Vagina (tissue), 2 donors: ENCODE measurements at regions not wholly inside any gene's neighbourhood (a gene's known extent, or its start where the extent isn't known, plus 50 kb on each side); places are given as distances from the start of the nearest gene placed in this dataset.

Experiments
- DNase-seq, 2 donors: peaks; one replicate each; pipeline ENCODE4 v3.0.0-alpha.2; 2017; ENCODE audit errors: extremely low spot score in 2 of 2
- H3K27ac ChIP-seq: fragments of 200-600 bp; sonication (generic); one replicate; pipeline ENCODE4 v1.5.1; 2019
- H3K27me3 ChIP-seq: fragments of 200-600 bp; sonication (generic); one replicate; pipeline ENCODE4 v1.5.1; 2019
- H3K36me3 ChIP-seq, 2 donors: fragments of 200-600 bp; sonication (generic); one replicate each; pipeline ENCODE4 v1.5.1; 2017 to 2019
- H3K4me1 ChIP-seq: fragments of 200-600 bp; sonication (generic); one replicate; pipeline ENCODE4 v1.5.1; 2019
- H3K4me3 ChIP-seq, 2 donors: fragments of 200-600 bp; sonication (generic); 1 replicate in 1 of 2; 2 replicates in 1 of 2; pipeline ENCODE4 v1.5.1; 2016 to 2019
- H3K9me3 ChIP-seq: fragments of 200-600 bp; sonication (generic); one replicate; pipeline ENCODE4 v1.5.1; 2019
- POLR2A ChIP-seq, 2 donors: fragments of 450-650 bp; IDR thresholded peaks; one replicate each; pipeline ENCODE4 v1.6.1; 2017; ENCODE audit warnings: antibody characterized with exemption in 2 of 2, mild to moderate bottlenecking in 2 of 2, moderate library complexity in 2 of 2
- POLR2AphosphoS5 ChIP-seq, 2 donors: sonication (generic); formaldehyde crosslinking; IDR thresholded peaks; one replicate each; pipeline ENCODE4 v1.9.0; 2017; ENCODE audit warnings: antibody characterized with exemption in 2 of 2, mild to moderate bottlenecking in 2 of 2, low read depth in 1 of 2; ENCODE audit not compliant: insufficient read depth in 1 of 2
- intact Hi-C: fragments of 100-400 bp; cut with DNase I; formaldehyde crosslinking; loops from one replicate; pipeline ENCODE4 v1.15.1; 2023
- TF ChIP-seq, protein P1 (sequence below), 3 experiments: fragments of 450-650 bp in 2 of 3; fragments of 200-600 bp in 1 of 3; sonication (generic) in 1 of 3; IDR thresholded peaks; one replicate each; pipeline ENCODE4 v1.5.1; 2017 to 2019; ENCODE audit warnings: antibody characterized with exemption in 3 of 3, mild to moderate bottlenecking in 2 of 3, moderate library complexity in 2 of 3

DNA sequence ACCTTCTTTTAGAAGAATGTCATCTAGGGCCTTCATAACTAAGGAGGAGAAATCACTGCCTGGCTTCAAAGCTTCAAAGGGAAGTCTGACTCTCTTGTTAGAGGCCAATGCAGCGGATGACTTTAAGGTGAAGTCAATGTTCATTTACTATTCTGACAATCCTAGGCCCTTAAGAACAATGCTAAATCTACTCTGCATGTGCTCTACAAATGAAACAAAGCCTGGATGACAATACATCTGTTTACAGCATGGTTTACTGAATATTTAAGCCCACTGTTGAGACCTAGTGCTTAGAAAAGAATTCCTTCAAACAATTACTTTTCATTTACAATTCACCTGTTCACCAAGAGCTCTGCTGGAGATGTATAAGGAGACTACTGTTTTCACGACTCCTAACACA is 160.4 kb upstream of the EPHA3 start:
- Histone ChIP-seq H3K27me3 (no peaks in the 10 kb centered on the region), H3K9me3 (no peaks in the 10 kb centered on the region), H3K4me3 (no peak overlapping the region), H3K27ac (no peak overlapping the region), H3K36me3 (no peaks in the 10 kb centered on the region), H3K4me1 (no peaks in the 10 kb centered on the region)
- no peak for TF ChIP-seq POLR2AphosphoS5 (IDR thresholded peaks at IDR 0.05; ENCODE audit: insufficient read depth in 1 of 2, low read depth in 1 of 2)
- TF ChIP-seq, protein P1, sequence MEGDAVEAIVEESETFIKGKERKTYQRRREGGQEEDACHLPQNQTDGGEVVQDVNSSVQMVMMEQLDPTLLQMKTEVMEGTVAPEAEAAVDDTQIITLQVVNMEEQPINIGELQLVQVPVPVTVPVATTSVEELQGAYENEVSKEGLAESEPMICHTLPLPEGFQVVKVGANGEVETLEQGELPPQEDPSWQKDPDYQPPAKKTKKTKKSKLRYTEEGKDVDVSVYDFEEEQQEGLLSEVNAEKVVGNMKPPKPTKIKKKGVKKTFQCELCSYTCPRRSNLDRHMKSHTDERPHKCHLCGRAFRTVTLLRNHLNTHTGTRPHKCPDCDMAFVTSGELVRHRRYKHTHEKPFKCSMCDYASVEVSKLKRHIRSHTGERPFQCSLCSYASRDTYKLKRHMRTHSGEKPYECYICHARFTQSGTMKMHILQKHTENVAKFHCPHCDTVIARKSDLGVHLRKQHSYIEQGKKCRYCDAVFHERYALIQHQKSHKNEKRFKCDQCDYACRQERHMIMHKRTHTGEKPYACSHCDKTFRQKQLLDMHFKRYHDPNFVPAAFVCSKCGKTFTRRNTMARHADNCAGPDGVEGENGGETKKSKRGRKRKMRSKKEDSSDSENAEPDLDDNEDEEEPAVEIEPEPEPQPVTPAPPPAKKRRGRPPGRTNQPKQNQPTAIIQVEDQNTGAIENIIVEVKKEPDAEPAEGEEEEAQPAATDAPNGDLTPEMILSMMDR (IDR thresholded peaks at IDR 0.05) = no peak
- TF ChIP-seq POLR2A (IDR thresholded peaks at IDR 0.05) = no peak
- no peak for DNase-seq
- intact Hi-C loops = no loop called here

DNA sequence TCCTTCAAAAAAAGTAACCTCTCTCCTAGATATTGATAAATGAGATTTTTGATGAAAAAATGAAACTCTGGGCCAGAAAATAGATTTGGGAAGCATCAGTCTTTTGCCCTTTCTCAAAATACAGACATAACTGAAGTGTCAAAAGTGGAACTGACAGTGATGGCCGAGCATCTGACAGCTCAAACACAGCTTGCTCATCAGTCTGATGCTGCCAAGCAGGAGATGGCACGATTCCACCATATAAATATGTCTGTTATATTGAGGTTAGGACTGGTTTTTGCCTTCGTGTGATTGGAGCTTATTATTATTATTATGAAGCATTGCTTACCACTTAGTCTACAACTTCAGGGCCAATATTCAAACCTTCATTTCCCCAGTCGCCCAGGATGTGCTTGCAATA is 152.6 kb upstream of the EPHA3 start:
- intact Hi-C loops = no loop called here
- H3K27me3 ChIP-seq = no peaks in the 10 kb centered on the region
- H3K4me1 ChIP-seq = no peaks in the 10 kb centered on the region
- DNase-seq = no peak
- no peaks in the 10 kb centered on the region for H3K9me3 ChIP-seq
- no peaks in the 10 kb centered on the region for H3K36me3 ChIP-seq
- no peak overlapping the region for H3K27ac ChIP-seq
- H3K4me3 ChIP-seq = no peak overlapping the region
- TF ChIP-seq, protein P1 (IDR thresholded peaks at IDR 0.05) = no peak
- TF ChIP-seq POLR2AphosphoS5 (IDR thresholded peaks at IDR 0.05; ENCODE audit: insufficient read depth in 1 of 2, low read depth in 1 of 2) (no peak), POLR2A (IDR thresholded peaks at IDR 0.05) (no peak)

DNA sequence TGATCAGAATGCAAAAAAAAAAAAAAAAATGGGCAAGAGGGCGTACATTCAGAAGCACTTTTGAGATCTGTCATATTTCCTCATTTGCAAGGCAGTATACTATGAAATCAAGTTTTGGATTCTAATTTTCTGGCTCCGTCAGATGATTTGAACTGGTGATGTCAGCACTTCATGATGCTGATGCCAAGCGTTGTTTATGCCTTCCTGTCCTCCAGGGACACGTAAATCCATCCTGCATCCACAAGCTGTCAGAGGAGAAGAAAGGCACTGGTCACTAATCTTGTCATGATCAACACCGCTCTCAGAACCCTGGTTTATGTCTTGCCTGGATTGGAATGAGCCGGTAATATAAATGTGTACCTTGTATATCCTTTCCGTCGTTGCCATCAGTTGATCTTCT is 152.1 kb upstream of the EPHA3 start:
- no peaks in the 10 kb centered on the region for H3K27me3 ChIP-seq
- intact Hi-C loops = no loop called here
- H3K27ac ChIP-seq = no peak overlapping the region
- no peaks in the 10 kb centered on the region for H3K4me1 ChIP-seq
- no peaks in the 10 kb centered on the region for H3K9me3 ChIP-seq
- no peak overlapping the region for H3K4me3 ChIP-seq
- no peak for DNase-seq
- TF ChIP-seq POLR2AphosphoS5 (IDR thresholded peaks at IDR 0.05; ENCODE audit: insufficient read depth in 1 of 2, low read depth in 1 of 2) (no peak), POLR2A (IDR thresholded peaks at IDR 0.05) (no peak)
- TF ChIP-seq, protein P1 (IDR thresholded peaks at IDR 0.05) = no peak
- H3K36me3 ChIP-seq = no peaks in the 10 kb centered on the region

DNA sequence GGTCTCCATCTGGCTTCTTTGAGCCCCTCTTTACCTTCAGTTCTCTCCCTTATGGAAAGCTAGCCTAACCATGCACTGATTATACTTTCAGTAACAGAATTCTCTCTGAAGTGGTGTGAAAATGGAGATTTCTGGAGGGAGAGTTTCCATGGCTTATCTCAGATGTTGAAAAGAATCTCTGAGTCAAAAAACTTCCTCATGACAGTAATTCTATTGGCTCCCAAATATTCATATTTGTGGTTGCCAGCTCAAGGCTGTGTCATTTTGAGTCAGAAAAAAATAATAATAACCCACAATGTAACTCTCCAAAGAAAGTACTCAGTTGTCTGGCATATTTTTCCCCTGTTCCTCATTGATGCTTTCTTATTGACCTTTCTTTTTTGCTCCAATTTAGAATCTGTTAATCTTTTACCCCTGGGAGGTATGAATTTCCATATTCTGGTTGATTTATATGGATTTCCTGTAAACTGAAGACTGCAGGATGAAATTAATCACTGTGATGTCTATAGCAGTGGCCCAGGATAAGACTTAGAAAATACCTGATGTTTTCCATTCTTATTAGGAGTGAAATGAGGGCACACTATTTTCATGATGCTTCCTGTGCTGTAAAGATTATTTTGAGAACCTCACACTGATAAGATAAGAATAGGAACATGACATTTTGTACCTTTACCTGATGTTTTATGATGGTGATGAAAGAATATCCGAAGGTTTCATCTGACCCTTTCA is 149.5 kb upstream of the EPHA3 start:
- H3K4me3 ChIP-seq = no peak overlapping the region
- no peaks in the 10 kb centered on the region for H3K4me1 ChIP-seq
- no peaks in the 10 kb centered on the region for H3K36me3 ChIP-seq
- no peak for DNase-seq
- H3K27me3 ChIP-seq = no peaks in the 10 kb centered on the region
- no peaks in the 10 kb centered on the region for H3K9me3 ChIP-seq
- TF ChIP-seq, protein P1 (IDR thresholded peaks at IDR 0.05) = no peak
- intact Hi-C loops = no loop called here
- no peak overlapping the region for H3K27ac ChIP-seq

DNA sequence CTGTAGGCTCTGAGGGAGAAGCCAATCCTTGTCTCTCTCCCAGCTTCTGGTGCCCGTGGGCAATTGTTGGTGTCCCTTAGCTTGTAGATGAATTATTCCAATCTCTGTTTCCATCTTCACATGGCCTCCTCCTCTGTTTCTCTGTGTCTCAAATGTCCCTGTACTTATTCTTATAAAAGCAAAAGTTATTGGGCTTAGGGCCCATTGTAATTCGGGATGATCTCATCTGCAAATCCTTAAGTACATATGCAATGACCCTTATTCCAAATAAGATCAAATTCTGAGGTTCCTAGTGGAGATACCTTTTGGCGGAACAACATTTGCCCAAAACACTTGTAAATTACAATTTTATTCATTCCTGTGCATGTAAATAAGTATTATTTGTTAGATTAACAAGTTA is 147.4 kb upstream of the EPHA3 start:
- H3K27me3 ChIP-seq = no peaks in the 10 kb centered on the region
- intact Hi-C loops = no loop called here
- H3K9me3 ChIP-seq = no peaks in the 10 kb centered on the region
- H3K36me3 ChIP-seq = no peaks in the 10 kb centered on the region
- no peaks in the 10 kb centered on the region for H3K4me1 ChIP-seq
- H3K27ac ChIP-seq = no peak overlapping the region
- TF ChIP-seq POLR2A (IDR thresholded peaks at IDR 0.05) (no peak), POLR2AphosphoS5 (IDR thresholded peaks at IDR 0.05; ENCODE audit: insufficient read depth in 1 of 2, low read depth in 1 of 2) (no peak)
- TF ChIP-seq, protein P1 (IDR thresholded peaks at IDR 0.05) = no peak
- no peak for DNase-seq
- no peak overlapping the region for H3K4me3 ChIP-seq
